Adrenal gland (tissue), 5 donors: ENCODE measurements at regions not wholly inside any gene's neighbourhood (a gene's known extent, or its start where the extent isn't known, plus 50 kb on each side); places are given as distances from the start of the nearest gene placed in this dataset.

Experiments used
- POLR2A ChIP-seq, 2 donors: fragments of 450-650 bp; IDR thresholded peaks; one replicate each; pipeline ENCODE4 v1.6.1; 2017; ENCODE audit warnings: antibody characterized with exemption in 2 of 2, mild to moderate bottlenecking in 2 of 2, moderate library complexity in 1 of 2
- TF ChIP-seq, protein P1 (sequence below), 6 experiments: fragments of 450-650 bp in 4 of 6; fragments of 200-600 bp in 2 of 6; sonication (generic) in 1 of 6; IDR thresholded peaks; 1 replicate in 5 of 6; 2 replicates in 1 of 6; pipeline versions ENCODE4 v1.5.1 to v1.8.0; 2016 to 2021; ENCODE audit warnings: antibody characterized with exemption in 6 of 6, mild to moderate bottlenecking in 2 of 6, moderate library complexity in 1 of 6
- donor health status: DM: no; HTN: no; CAD: no.

DNA sequence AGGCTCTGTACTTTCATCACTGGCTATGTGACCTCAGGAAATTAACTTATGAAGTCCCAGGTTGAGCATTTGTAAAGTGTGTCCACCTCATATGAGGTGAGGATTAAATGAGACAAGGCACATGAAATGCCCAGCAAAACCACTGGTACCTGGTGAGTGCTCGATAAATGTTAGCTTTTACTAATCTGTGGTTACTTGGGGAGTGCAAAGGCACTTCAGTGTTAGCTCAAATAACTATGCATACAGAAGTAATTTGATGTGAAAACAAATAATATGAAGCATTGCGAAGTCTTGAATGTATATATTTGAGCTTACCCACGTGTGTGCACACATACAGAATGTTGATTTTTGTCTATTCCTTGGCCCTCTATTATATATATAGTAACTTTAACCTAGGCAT lies 186.3 kb upstream of the TLL1 start:
- TF ChIP-seq, protein P1, sequence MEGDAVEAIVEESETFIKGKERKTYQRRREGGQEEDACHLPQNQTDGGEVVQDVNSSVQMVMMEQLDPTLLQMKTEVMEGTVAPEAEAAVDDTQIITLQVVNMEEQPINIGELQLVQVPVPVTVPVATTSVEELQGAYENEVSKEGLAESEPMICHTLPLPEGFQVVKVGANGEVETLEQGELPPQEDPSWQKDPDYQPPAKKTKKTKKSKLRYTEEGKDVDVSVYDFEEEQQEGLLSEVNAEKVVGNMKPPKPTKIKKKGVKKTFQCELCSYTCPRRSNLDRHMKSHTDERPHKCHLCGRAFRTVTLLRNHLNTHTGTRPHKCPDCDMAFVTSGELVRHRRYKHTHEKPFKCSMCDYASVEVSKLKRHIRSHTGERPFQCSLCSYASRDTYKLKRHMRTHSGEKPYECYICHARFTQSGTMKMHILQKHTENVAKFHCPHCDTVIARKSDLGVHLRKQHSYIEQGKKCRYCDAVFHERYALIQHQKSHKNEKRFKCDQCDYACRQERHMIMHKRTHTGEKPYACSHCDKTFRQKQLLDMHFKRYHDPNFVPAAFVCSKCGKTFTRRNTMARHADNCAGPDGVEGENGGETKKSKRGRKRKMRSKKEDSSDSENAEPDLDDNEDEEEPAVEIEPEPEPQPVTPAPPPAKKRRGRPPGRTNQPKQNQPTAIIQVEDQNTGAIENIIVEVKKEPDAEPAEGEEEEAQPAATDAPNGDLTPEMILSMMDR (IDR thresholded peaks at IDR 0.05) = no peak
- no peak for TF ChIP-seq POLR2A (IDR thresholded peaks at IDR 0.05)
